ENCODE measurements at regions not wholly inside any gene's neighbourhood (a gene's known extent, or its start where the extent isn't known, plus 50 kb on each side); places are given as distances from the start of the nearest gene placed in this dataset.
"Not testable (repeated sequence)": the region's sequence is repeated elsewhere in the genome, so short reads cannot be mapped to it uniquely, and the experiment has no call there.

DNA sequence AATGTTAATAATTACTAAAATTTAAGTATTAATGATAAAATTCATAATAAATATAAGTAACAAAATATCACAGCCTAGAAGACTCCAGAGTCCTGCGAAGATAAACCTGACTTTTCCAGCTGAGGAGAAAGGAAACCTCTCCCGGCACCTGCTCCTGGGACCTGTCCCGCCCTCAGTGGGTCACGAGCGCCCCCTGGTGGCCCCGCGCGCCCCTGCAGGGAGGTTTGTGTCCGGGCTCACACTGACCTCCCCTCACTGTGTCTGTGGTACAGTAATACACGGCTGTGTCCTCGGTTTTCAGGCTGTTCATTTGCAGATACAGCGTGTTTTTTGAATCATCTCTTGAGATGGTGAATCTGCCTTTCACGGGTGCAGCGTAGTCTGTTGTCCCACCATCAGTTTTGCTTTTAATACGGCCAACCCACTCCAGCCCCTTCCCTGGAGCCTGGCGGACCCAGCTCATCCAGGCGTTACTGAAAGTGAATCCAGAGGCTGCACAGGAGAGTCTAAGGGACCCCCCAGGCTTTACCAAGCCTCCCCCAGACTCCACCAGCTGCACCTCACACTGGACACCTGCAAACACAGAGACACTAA is 627.1 kb downstream of the TMEM121 start:
- H3K27me3 ChIP-seq (ENCODE audit: control insufficient read depth in 5 of 5, insufficient read depth in 4 of 5, low read length in 5 of 5); H3K27ac ChIP-seq (ENCODE audit: low read depth, low read length): not testable (repeated sequence)

DNA sequence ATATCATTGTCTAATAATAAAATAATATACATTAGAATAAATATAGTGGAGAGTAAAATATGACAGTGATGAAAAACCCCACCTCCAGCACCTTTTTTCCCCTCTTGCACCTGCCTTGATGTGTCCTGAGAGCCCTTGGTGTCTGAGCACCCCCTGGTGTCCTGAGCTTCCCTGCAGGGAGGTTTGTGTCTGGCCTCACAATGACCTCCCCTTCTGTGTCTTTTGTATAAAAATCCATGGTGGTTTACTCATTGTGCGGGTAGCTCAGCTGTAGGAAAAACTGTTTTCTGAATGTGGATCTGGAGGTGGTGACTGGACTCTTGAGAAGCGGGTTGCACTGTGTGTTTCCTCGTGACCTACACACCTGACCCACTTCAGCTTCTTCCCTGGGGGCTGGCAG is 636.9 kb downstream of the TMEM121 start:
- Histone ChIP-seq H3K9ac (ENCODE audit: low read length in 5 of 5) (no peak overlapping the region), H3K4me3 (ENCODE audit: low read depth in 1 of 5, low read length in 5 of 5) (no peak overlapping the region), H3K27me3 (ENCODE audit: control insufficient read depth in 5 of 5, insufficient read depth in 4 of 5, low read length in 5 of 5) (peaks cover 0 to 13% (median 10%) of the 10 kb centered on the region in 5 donors), H3K4me1 (ENCODE audit: control insufficient read depth in 5 of 5, insufficient read depth in 5 of 5, low read length in 5 of 5) (no peaks in the 10 kb centered on the region), H3K36me3 (ENCODE audit: control insufficient read depth in 5 of 5, insufficient read depth in 5 of 5, low read length in 5 of 5) (no peaks in the 10 kb centered on the region), H3K27ac (ENCODE audit: low read depth, low read length) (no peak overlapping the region), H3K9me3 (ENCODE audit: control insufficient read depth in 5 of 5, low read length in 5 of 5) (no peaks in the 10 kb centered on the region)

More for the DNA sequence above, 627.1 kb downstream of the TMEM121 start:
- not testable (repeated sequence) for H3K36me3 ChIP-seq (ENCODE audit: control insufficient read depth in 5 of 5, insufficient read depth in 5 of 5, low read length in 5 of 5); H3K4me1 ChIP-seq (ENCODE audit: control insufficient read depth in 5 of 5, insufficient read depth in 5 of 5, low read length in 5 of 5); H3K9ac ChIP-seq (ENCODE audit: low read length in 5 of 5); H3K4me3 ChIP-seq (ENCODE audit: low read depth in 1 of 5, low read length in 5 of 5); H3K9me3 ChIP-seq (ENCODE audit: control insufficient read depth in 5 of 5, low read length in 5 of 5)

- H3K9ac ChIP-seq (ENCODE audit: low read length in 5 of 5); H3K27ac ChIP-seq (ENCODE audit: low read depth, low read length); H3K4me1 ChIP-seq (ENCODE audit: control insufficient read depth in 5 of 5, insufficient read depth in 5 of 5, low read length in 5 of 5); H3K4me3 ChIP-seq (ENCODE audit: low read depth in 1 of 5, low read length in 5 of 5); H3K9me3 ChIP-seq (ENCODE audit: control insufficient read depth in 5 of 5, low read length in 5 of 5); H3K36me3 ChIP-seq (ENCODE audit: control insufficient read depth in 5 of 5, insufficient read depth in 5 of 5, low read length in 5 of 5): not testable (repeated sequence)
- H3K27me3 ChIP-seq (ENCODE audit: control insufficient read depth in 5 of 5, insufficient read depth in 4 of 5, low read length in 5 of 5) = peaks cover 0 to 13% (median 10%) of the 10 kb centered on the region in 5 donors
These were observed 637.4 kb downstream of the TMEM121 start for GRCh38 chr14:106163812-106164211.

GRCh38 chr14:106166232-106166631 is 639.8 kb downstream of the TMEM121 start:
- H3K4me3 ChIP-seq (ENCODE audit: low read depth in 1 of 5, low read length in 5 of 5) = no peak overlapping the region
- no peak overlapping the region for H3K27ac ChIP-seq (ENCODE audit: low read depth, low read length)
- H3K4me1 ChIP-seq (ENCODE audit: control insufficient read depth in 5 of 5, insufficient read depth in 5 of 5, low read length in 5 of 5) = no peaks in the 10 kb centered on the region

DNA sequence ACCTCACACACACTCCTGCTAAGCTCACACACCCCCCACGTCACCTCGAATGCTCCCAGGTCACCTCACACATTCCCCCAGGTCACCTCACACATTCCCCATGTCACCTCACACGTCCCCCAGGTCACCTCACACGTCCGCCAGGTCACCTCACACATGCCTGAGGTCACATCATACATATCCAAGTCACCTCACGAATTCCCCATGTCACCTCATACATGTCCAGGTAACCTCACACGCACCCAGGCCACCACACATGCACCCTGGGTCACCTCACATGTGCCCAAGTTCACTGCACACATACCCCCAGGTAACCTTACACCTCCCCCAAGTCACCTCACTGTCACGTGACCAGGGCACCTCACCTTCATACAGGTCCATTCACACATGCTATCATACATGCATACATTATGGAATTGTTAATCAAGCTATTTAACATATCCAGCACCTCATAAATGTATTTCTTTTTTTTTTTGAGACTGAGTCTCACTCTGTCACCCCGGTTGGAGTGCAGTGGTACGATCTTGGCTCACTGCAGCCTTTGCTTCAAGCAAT is 640.3 kb downstream of the TMEM121 start:
- no peak overlapping the region for H3K4me3 ChIP-seq (ENCODE audit: low read depth in 1 of 5, low read length in 5 of 5)
- H3K9ac ChIP-seq (ENCODE audit: low read length in 5 of 5) = no peak overlapping the region
- H3K27me3 ChIP-seq (ENCODE audit: control insufficient read depth in 5 of 5, insufficient read depth in 4 of 5, low read length in 5 of 5) = peaks cover 0 to 13% (median 10%) of the 10 kb centered on the region in 5 donors
- no peaks in the 10 kb centered on the region for H3K4me1 ChIP-seq (ENCODE audit: control insufficient read depth in 5 of 5, insufficient read depth in 5 of 5, low read length in 5 of 5)
- no peaks in the 10 kb centered on the region for H3K9me3 ChIP-seq (ENCODE audit: control insufficient read depth in 5 of 5, low read length in 5 of 5)
- H3K27ac ChIP-seq (ENCODE audit: low read depth, low read length) = no peak overlapping the region
- H3K36me3 ChIP-seq (ENCODE audit: control insufficient read depth in 5 of 5, insufficient read depth in 5 of 5, low read length in 5 of 5) = no peaks in the 10 kb centered on the region

More at GRCh38 chr14:106166232-106166631, 639.8 kb downstream of the TMEM121 start:
- Histone ChIP-seq H3K9me3 (ENCODE audit: control insufficient read depth in 5 of 5, low read length in 5 of 5) (no peaks in the 10 kb centered on the region), H3K9ac (ENCODE audit: low read length in 5 of 5) (no peak overlapping the region), H3K36me3 (ENCODE audit: control insufficient read depth in 5 of 5, insufficient read depth in 5 of 5, low read length in 5 of 5) (no peaks in the 10 kb centered on the region), H3K27me3 (ENCODE audit: control insufficient read depth in 5 of 5, insufficient read depth in 4 of 5, low read length in 5 of 5) (peaks cover 0 to 13% (median 10%) of the 10 kb centered on the region in 5 donors)

- not testable (repeated sequence) for H3K9ac ChIP-seq (ENCODE audit: low read length in 5 of 5); H3K9me3 ChIP-seq (ENCODE audit: control insufficient read depth in 5 of 5, low read length in 5 of 5); H3K36me3 ChIP-seq (ENCODE audit: control insufficient read depth in 5 of 5, insufficient read depth in 5 of 5, low read length in 5 of 5); H3K4me1 ChIP-seq (ENCODE audit: control insufficient read depth in 5 of 5, insufficient read depth in 5 of 5, low read length in 5 of 5); H3K27ac ChIP-seq (ENCODE audit: low read depth, low read length); H3K4me3 ChIP-seq (ENCODE audit: low read depth in 1 of 5, low read length in 5 of 5)
- H3K27me3 ChIP-seq (ENCODE audit: control insufficient read depth in 5 of 5, insufficient read depth in 4 of 5, low read length in 5 of 5) = peaks cover 4 to 18% (median 10%) of the 10 kb centered on the region in 5 donors
These were observed 643.8 kb downstream of the TMEM121 start for GRCh38 chr14:106170163-106170658.

DNA sequence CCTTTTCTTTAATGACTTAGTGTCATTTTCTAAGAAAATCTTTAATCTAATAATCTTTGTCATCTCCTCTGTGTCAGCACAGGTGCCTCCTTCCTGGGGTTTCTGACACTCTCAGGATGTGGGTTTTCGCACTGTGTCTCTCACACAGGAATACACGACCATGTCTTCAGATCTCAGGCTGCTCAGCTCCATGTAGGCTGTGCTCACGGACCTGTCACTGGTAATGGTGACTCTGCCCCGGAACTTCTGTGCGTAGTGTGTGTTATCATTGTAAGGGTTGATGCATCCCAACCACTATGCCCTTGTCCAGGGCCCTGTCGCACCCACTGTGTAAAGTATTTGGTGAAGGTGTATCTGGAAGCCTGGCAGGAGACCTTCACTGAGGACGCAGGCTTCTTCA is 647.8 kb downstream of the TMEM121 start:
- H3K27me3 ChIP-seq (ENCODE audit: control insufficient read depth in 5 of 5, insufficient read depth in 4 of 5, low read length in 5 of 5) = peaks cover 0 to 9% (median 3%) of the 10 kb centered on the region in 5 donors
- H3K4me1 ChIP-seq (ENCODE audit: control insufficient read depth in 5 of 5, insufficient read depth in 5 of 5, low read length in 5 of 5) = no peaks in the 10 kb centered on the region
- no peak overlapping the region for H3K27ac ChIP-seq (ENCODE audit: low read depth, low read length)
- H3K4me3 ChIP-seq (ENCODE audit: low read depth in 1 of 5, low read length in 5 of 5) = no peak overlapping the region
- no peaks in the 10 kb centered on the region for H3K36me3 ChIP-seq (ENCODE audit: control insufficient read depth in 5 of 5, insufficient read depth in 5 of 5, low read length in 5 of 5)
- no peaks in the 10 kb centered on the region for H3K9me3 ChIP-seq (ENCODE audit: control insufficient read depth in 5 of 5, low read length in 5 of 5)
- H3K9ac ChIP-seq (ENCODE audit: low read length in 5 of 5) = no peak overlapping the region

DNA sequence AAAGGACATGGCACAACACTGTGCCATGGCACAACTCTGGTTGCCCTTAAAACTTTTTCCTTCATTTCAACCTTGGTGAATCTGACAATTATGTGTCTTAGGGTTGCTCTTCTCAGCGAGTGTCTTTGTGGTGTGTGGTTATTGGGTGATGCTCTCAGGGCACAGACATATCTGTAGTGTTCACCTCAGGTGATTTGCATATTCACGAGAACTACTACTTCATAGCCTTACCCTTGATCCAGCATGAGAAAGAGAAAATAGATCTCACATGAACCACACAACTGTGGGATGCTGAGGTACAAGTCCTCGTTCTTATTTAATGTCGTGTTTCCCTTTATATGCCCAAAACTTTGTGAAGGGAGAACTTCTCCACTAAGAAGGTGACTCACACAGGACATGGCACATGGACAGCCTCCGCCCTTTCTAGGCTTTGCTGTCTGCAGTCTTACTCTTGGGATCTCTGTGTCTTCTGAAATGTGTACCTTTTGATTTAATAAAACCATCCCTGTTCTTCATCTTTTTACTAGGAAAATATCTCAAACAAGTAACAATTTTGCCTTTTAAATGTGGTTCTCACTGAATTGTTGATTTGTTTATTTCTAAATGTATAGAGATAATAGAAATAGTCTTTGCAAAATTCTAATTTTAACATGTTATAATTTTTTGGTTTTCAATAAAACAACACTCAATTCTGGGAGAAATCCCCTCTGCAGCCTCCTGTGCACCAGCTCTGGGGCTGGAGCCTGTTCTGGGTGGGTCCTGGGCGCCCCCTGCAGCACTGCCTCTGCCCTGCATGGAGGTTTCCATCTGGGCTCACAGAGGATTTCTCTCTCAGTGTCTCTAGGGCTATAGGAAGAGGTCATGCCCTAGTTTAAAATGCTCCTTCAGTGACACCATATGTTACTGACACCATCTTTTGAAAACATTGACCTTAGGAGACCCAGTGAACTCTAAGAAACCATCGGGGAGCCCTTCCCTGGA is 651.2 kb downstream of the TMEM121 start:
- not testable (repeated sequence) for H3K36me3 ChIP-seq (ENCODE audit: control insufficient read depth in 5 of 5, insufficient read depth in 5 of 5, low read length in 5 of 5); H3K27ac ChIP-seq (ENCODE audit: low read depth, low read length); H3K9me3 ChIP-seq (ENCODE audit: control insufficient read depth in 5 of 5, low read length in 5 of 5); H3K4me3 ChIP-seq (ENCODE audit: low read depth in 1 of 5, low read length in 5 of 5); H3K9ac ChIP-seq (ENCODE audit: low read length in 5 of 5); H3K4me1 ChIP-seq (ENCODE audit: control insufficient read depth in 5 of 5, insufficient read depth in 5 of 5, low read length in 5 of 5)
- peaks cover 0 to 16% (median 3%) of the 10 kb centered on the region in 5 donors for H3K27me3 ChIP-seq (ENCODE audit: control insufficient read depth in 5 of 5, insufficient read depth in 4 of 5, low read length in 5 of 5)

GRCh38 chr14:106179761-106180160 is 653.4 kb downstream of the TMEM121 start:
- Histone ChIP-seq H3K27ac (ENCODE audit: low read depth, low read length) (no peak overlapping the region), H3K9me3 (ENCODE audit: control insufficient read depth in 5 of 5, low read length in 5 of 5) (no peaks in the 10 kb centered on the region), H3K4me1 (ENCODE audit: control insufficient read depth in 5 of 5, insufficient read depth in 5 of 5, low read length in 5 of 5) (no peaks in the 10 kb centered on the region), H3K36me3 (ENCODE audit: control insufficient read depth in 5 of 5, insufficient read depth in 5 of 5, low read length in 5 of 5) (no peaks in the 10 kb centered on the region), H3K4me3 (ENCODE audit: low read depth in 1 of 5, low read length in 5 of 5) (no peak overlapping the region), H3K9ac (ENCODE audit: low read length in 5 of 5) (no peak overlapping the region), H3K27me3 (ENCODE audit: control insufficient read depth in 5 of 5, insufficient read depth in 4 of 5, low read length in 5 of 5) (peaks cover 0 to 11% (median 0%) of the 10 kb centered on the region in 5 donors)

- not testable (repeated sequence) for H3K9me3 ChIP-seq (ENCODE audit: control insufficient read depth in 5 of 5, low read length in 5 of 5); H3K27me3 ChIP-seq (ENCODE audit: control insufficient read depth in 5 of 5, insufficient read depth in 4 of 5, low read length in 5 of 5); H3K36me3 ChIP-seq (ENCODE audit: control insufficient read depth in 5 of 5, insufficient read depth in 5 of 5, low read length in 5 of 5); H3K9ac ChIP-seq (ENCODE audit: low read length in 5 of 5); H3K4me3 ChIP-seq (ENCODE audit: low read depth in 1 of 5, low read length in 5 of 5); H3K27ac ChIP-seq (ENCODE audit: low read depth, low read length); H3K4me1 ChIP-seq (ENCODE audit: control insufficient read depth in 5 of 5, insufficient read depth in 5 of 5, low read length in 5 of 5)
These were observed 658.4 kb downstream of the TMEM121 start for GRCh38 chr14:106184771-106185170.
